Parathyroid adenoma (tissue), 2 donors: ENCODE measurements at regions not wholly inside any gene's neighbourhood (a gene's known extent, or its start where the extent isn't known, plus 50 kb on each side); places are given as distances from the start of the nearest gene placed in this dataset.

Experiments
- H2AFZ ChIP-seq: fragments of 300-600 bp; sonication (generic); one replicate; pipeline ENCODE4 v1.7.0; 2017; ENCODE audit warnings: antibody characterized with exemption, mild to moderate bottlenecking
- H3K27ac ChIP-seq: fragments of 300-600 bp; sonication (generic); one replicate; pipeline ENCODE4 v1.7.0; 2017
- H3K27me3 ChIP-seq: fragments of 300-600 bp; sonication (generic); one replicate; pipeline ENCODE4 v1.7.0; 2017; ENCODE audit warnings: low read length; ENCODE audit not compliant: control insufficient read depth, insufficient read depth
- H3K36me3 ChIP-seq: fragments of 300-600 bp; sonication (generic); one replicate; pipeline ENCODE4 v1.7.0; 2017; ENCODE audit warnings: low read length; ENCODE audit not compliant: control insufficient read depth, insufficient read depth
- H3K4me1 ChIP-seq: fragments of 300-600 bp; sonication (generic); one replicate; pipeline ENCODE4 v1.7.0; 2017; ENCODE audit warnings: control low read depth
- H3K4me2 ChIP-seq: fragments of 300-600 bp; sonication (generic); one replicate; pipeline ENCODE4 v1.7.0; 2017; ENCODE audit warnings: low read length
- H3K4me3 ChIP-seq: fragments of 300-600 bp; sonication (generic); one replicate; pipeline ENCODE4 v1.7.0; 2017; ENCODE audit warnings: low read depth, low read length
- H3K79me2 ChIP-seq: fragments of 300-600 bp; sonication (generic); one replicate; pipeline ENCODE4 v1.7.0; 2017; ENCODE audit warnings: control low read depth
- H3K9ac ChIP-seq: fragments of 300-600 bp; sonication (generic); one replicate; pipeline ENCODE4 v1.7.0; 2017; ENCODE audit warnings: mild to moderate bottlenecking
- H3K9me3 ChIP-seq: fragments of 300-600 bp; sonication (generic); one replicate; pipeline ENCODE4 v1.7.0; 2017; ENCODE audit warnings: low read length; ENCODE audit not compliant: control insufficient read depth
- CTCF ChIP-seq: fragments of 300-600 bp; sonication (generic); IDR thresholded peaks from one replicate; pipeline ENCODE4 v1.7.0; 2017; ENCODE audit warnings: antibody characterized with exemption, mild to moderate bottlenecking
- donor health status: primary hyperparathyroidism.

DNA sequence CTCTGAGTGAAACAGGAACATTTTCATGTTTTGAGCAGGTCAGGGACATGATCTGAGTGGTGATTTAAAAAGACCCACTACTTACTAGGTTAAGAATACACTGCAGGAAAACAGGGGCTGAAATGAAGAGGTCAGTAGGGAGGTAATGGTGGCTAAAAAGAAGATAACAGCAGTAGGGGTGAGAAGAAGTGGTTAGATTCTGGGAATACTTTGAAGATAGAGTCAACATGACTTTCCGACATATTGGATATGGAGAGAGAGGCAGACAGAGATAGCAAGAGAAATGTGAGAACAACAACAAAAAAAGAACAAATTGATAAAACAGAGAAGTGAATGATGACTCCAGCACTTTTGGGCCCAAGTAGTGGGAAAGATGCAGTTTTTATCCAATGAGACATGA lies 168.0 kb downstream of the ALX1 start:
- no peaks in the 10 kb centered on the region for H3K9me3 ChIP-seq
- no peaks in the 10 kb centered on the region for H3K4me1 ChIP-seq
- no peak for TF ChIP-seq CTCF
- no peaks in the 10 kb centered on the region for H3K36me3 ChIP-seq
- H3K79me2 ChIP-seq, result no peaks in the 10 kb centered on the region
- no peak overlapping the region for H3K9ac ChIP-seq
- H3K27me3 ChIP-seq, result no peaks in the 10 kb centered on the region
- H2AFZ ChIP-seq, result no peak overlapping the region
- no peak overlapping the region for H3K4me3 ChIP-seq
- H3K27ac ChIP-seq, result no peak overlapping the region
- H3K4me2 ChIP-seq, result no peak overlapping the region

DNA sequence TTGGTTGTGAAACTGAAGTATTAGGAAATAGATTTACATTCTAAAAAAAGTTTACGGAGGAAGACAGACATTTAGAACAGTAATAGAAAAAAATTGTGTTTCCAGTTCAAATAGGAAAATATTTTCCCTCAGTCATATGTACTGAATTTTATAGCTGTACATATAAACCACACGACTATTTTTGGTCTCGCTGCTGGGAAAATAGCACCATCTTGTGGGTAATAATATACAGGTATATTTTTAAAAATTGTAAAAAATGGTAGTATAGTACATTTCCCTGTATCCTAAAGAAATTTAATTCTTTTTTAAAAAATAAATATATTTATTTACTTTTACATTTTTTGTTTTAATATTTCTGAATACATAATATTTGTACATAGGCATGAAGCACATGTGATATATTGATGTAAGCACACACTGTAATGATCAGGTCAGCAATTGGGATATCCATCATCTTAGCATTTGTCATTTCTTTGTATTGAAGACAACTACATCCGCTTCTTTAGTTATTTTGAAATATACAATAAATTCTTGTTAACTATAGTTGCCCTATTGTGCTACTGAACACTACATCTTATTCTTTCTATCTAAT lies 168.6 kb downstream of the ALX1 start:
- Histone ChIP-seq H3K36me3 (no peaks in the 10 kb centered on the region), H3K27me3 (no peaks in the 10 kb centered on the region)
- peak; percentile 29 for TF ChIP-seq CTCF

DNA sequence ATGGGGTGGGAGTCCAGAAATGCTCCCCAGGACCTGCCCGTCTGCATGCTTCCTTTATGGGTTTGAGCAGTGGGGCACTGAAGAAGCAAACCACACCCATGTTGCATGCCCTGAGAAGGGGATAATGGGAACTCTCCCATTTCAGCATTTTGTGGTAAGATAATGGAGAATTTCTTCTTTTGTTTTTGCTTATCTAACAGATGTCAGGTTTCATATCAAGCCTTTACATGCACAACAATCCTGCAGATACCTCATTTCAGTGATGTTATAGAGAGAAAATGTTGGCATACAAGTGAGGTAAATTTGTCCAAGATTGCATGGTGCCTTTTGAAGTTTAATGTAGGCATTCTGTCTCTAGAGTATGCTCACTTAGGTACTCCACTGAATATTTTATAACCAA lies 177.0 kb downstream of the ALX1 start:
- no peak overlapping the region for H3K4me2 ChIP-seq
- no peak for TF ChIP-seq CTCF
- no peaks in the 10 kb centered on the region for H3K36me3 ChIP-seq
- no peaks in the 10 kb centered on the region for H3K27me3 ChIP-seq
- no peak overlapping the region for H3K27ac ChIP-seq
- no peaks in the 10 kb centered on the region for H3K9me3 ChIP-seq
- no peak overlapping the region for H2AFZ ChIP-seq
- no peaks in the 10 kb centered on the region for H3K79me2 ChIP-seq
- no peak overlapping the region for H3K9ac ChIP-seq
- no peak overlapping the region for H3K4me3 ChIP-seq
- no peaks in the 10 kb centered on the region for H3K4me1 ChIP-seq

More for the DNA sequence above, 168.6 kb downstream of the ALX1 start:
- Histone ChIP-seq H3K9me3 (no peaks in the 10 kb centered on the region), H2AFZ (no peak overlapping the region), H3K9ac (no peak overlapping the region), H3K4me1 (no peaks in the 10 kb centered on the region), H3K27ac (no peak overlapping the region), H3K4me2 (no peak overlapping the region), H3K79me2 (no peaks in the 10 kb centered on the region), H3K4me3 (no peak overlapping the region)

DNA sequence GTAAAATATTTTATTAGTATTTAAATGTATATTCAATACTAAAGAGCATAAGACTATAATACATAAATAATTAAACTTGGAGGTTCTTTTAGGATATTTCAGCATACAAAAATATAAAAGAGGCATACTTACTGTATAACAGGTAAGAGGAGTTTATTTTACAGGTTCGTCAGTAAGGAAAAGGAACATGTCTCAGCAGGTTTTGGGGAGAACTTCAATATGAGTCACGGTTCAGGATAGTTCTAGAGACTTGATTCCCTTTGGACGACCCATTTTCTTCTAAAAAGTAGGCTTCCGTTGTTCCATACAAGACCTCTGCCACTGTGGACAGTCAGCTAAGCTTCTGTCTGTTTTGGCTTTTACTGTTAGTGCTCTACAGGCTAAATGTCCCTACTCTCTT lies 181.1 kb downstream of the ALX1 start:
- H3K4me2 ChIP-seq, result no peak overlapping the region
- no peaks in the 10 kb centered on the region for H3K9me3 ChIP-seq
- H3K36me3 ChIP-seq, result no peaks in the 10 kb centered on the region
- no peaks in the 10 kb centered on the region for H3K79me2 ChIP-seq
- no peaks in the 10 kb centered on the region for H3K4me1 ChIP-seq
- H3K27ac ChIP-seq, result no peak overlapping the region
- no peak overlapping the region for H3K9ac ChIP-seq
- no peak overlapping the region for H2AFZ ChIP-seq
- no peaks in the 10 kb centered on the region for H3K27me3 ChIP-seq
- TF ChIP-seq CTCF, result no peak
- H3K4me3 ChIP-seq, result no peak overlapping the region

GRCh38 chr12:85462888-85463287 lies 182.9 kb downstream of the ALX1 start:
- Histone ChIP-seq H3K79me2 (no peaks in the 10 kb centered on the region), H3K4me1 (no peaks in the 10 kb centered on the region), H3K4me2 (no peak overlapping the region), H3K27ac (no peak overlapping the region), H2AFZ (no peak overlapping the region), H3K9ac (no peak overlapping the region), H3K9me3 (no peaks in the 10 kb centered on the region), H3K27me3 (no peaks in the 10 kb centered on the region), H3K4me3 (no peak overlapping the region), H3K36me3 (no peaks in the 10 kb centered on the region)
- no peak for TF ChIP-seq CTCF
